Trophoblast cell (in vitro differentiated cells and primary cell): ENCODE measurements at regions not wholly inside any gene's neighbourhood (a gene's known extent, or its start where the extent isn't known, plus 50 kb on each side); places are given as distances from the start of the nearest gene placed in this dataset.

ENCODE experiments used
- DNase-seq, 2 donors: peaks; one replicate each; pipeline ENCODE4 v3.0.0-alpha.2; 2016
- H2AFZ ChIP-seq: 2 replicates; pipeline ENCODE4 v1.6.1; 2013; ENCODE audit warnings: low read length, moderate library complexity, mild to moderate bottlenecking; ENCODE audit not compliant: insufficient read depth, poor library complexity
- H2AK5ac ChIP-seq: 2 replicates; pipeline ENCODE4 v1.6.1; 2013; ENCODE audit warnings: mild to moderate bottlenecking, low read length
- H2BK120ac ChIP-seq: 2 replicates; pipeline ENCODE4 v1.6.1; 2013; ENCODE audit warnings: low read length, mild to moderate bottlenecking, moderate library complexity; ENCODE audit not compliant: insufficient read depth, poor library complexity
- H2BK12ac ChIP-seq: 2 replicates; pipeline ENCODE4 v1.6.1; 2013; ENCODE audit warnings: mild to moderate bottlenecking, low read length, moderate library complexity
- H2BK5ac ChIP-seq: 2 replicates; pipeline ENCODE4 v1.6.1; 2013; ENCODE audit warnings: low read length, low read depth, moderate library complexity, mild to moderate bottlenecking; ENCODE audit not compliant: poor library complexity
- H3K14ac ChIP-seq: 2 replicates; pipeline ENCODE4 v1.6.1; 2013; ENCODE audit warnings: mild to moderate bottlenecking, low read length
- H3K18ac ChIP-seq: 2 replicates; pipeline ENCODE4 v1.6.1; 2013; ENCODE audit warnings: mild to moderate bottlenecking, low read length
- H3K23ac ChIP-seq: 2 replicates; pipeline ENCODE4 v1.6.1; 2013; ENCODE audit warnings: low read length
- H3K27ac ChIP-seq: 2 replicates; pipeline ENCODE4 v1.5.1; 2013; ENCODE audit warnings: low read depth, mild to moderate bottlenecking, inconsistent platforms, low read length, moderate library complexity
- H3K27me3 ChIP-seq: 2 replicates; pipeline ENCODE4 v1.6.1; 2013; ENCODE audit warnings: inconsistent platforms, mild to moderate bottlenecking, low read length, moderate library complexity; ENCODE audit not compliant: insufficient read depth
- H3K36me3 ChIP-seq, 2 experiments: 1 replicate in 1 of 2; 2 replicates in 1 of 2; pipeline ENCODE4 v1.6.1; 2013; ENCODE audit warnings: low read length in 2 of 2, mild to moderate bottlenecking in 2 of 2, moderate library complexity in 1 of 2; ENCODE audit not compliant: insufficient read depth in 2 of 2, control insufficient read depth in 1 of 2
- H3K4ac ChIP-seq: 2 replicates; pipeline ENCODE4 v1.6.1; 2013; ENCODE audit warnings: low read depth, mild to moderate bottlenecking, low read length, moderate library complexity
- H3K4me1 ChIP-seq, 2 experiments: 1 replicate in 1 of 2; 2 replicates in 1 of 2; pipeline ENCODE4 v1.6.1; 2013; ENCODE audit warnings: low read length in 2 of 2, mild to moderate bottlenecking in 2 of 2, moderate library complexity in 1 of 2; ENCODE audit not compliant: insufficient read depth in 2 of 2, control insufficient read depth in 1 of 2
- H3K4me2 ChIP-seq: 2 replicates; pipeline ENCODE4 v1.6.1; 2013; ENCODE audit warnings: inconsistent platforms, mild to moderate bottlenecking, low read length, moderate library complexity
- H3K4me3 ChIP-seq: 2 replicates; pipeline ENCODE4 v1.5.1; 2013; ENCODE audit warnings: mild to moderate bottlenecking, low read depth, low read length, inconsistent platforms
- H3K79me1 ChIP-seq: one replicate; pipeline ENCODE4 v1.6.1; 2013; ENCODE audit warnings: low read length
- H3K79me2 ChIP-seq: 2 replicates; pipeline ENCODE4 v1.6.1; 2013; ENCODE audit warnings: low read length, mild to moderate bottlenecking; ENCODE audit not compliant: control insufficient read depth, insufficient read depth, poor library complexity
- H3K9ac ChIP-seq: 2 replicates; pipeline ENCODE4 v1.6.1; 2013; ENCODE audit warnings: mild to moderate bottlenecking, low read length
- H3K9me3 ChIP-seq: 2 replicates; pipeline ENCODE4 v1.6.1; 2013; ENCODE audit warnings: low read depth, mild to moderate bottlenecking, control low read depth, inconsistent platforms, low read length; ENCODE audit not compliant: insufficient read depth
- H4K12ac ChIP-seq: 2 replicates; pipeline ENCODE4 v1.6.1; 2013; ENCODE audit warnings: low read depth, mild to moderate bottlenecking, low read length, moderate library complexity
- H4K8ac ChIP-seq: 2 replicates; pipeline ENCODE4 v1.6.1; 2013; ENCODE audit warnings: low read depth, mild to moderate bottlenecking, low read length, moderate library complexity
- H4K91ac ChIP-seq: one replicate; pipeline ENCODE4 v1.6.1; 2013; ENCODE audit warnings: low read depth, mild to moderate bottlenecking, low read length, moderate library complexity
- WGBS: extraction: QIAGEN DNeasy Blood & Tissue Kit; methylation state at CpG from one replicate; pipeline ENCODE4 v1.1.7; 2013; ENCODE audit warnings: missing lambda C conversion rate; ENCODE audit not compliant: insufficient read length, insufficient coverage; ENCODE audit errors: extremely low coverage; 5-methylcytosine and 5-hydroxymethylcytosine counted together

GRCh38 chr7:9681284-9681683 lies 1247.9 kb downstream of the NXPH1 start:
- no peak overlapping the region for H3K9ac ChIP-seq
- H3K14ac ChIP-seq: no peak overlapping the region
- H3K18ac ChIP-seq: no peak overlapping the region
- no peak overlapping the region for H2BK120ac ChIP-seq
- no peaks in the 10 kb centered on the region for H3K79me2 ChIP-seq
- no peak overlapping the region for H3K4me2 ChIP-seq
- no peak overlapping the region for H3K27ac ChIP-seq
- H4K12ac ChIP-seq: no peak overlapping the region
- H3K23ac ChIP-seq: no peak overlapping the region
- no peaks in the 10 kb centered on the region for H3K4me1 ChIP-seq
- DNase-seq: no peak
- H3K27me3 ChIP-seq: no peaks in the 10 kb centered on the region
- H2BK5ac ChIP-seq: no peak overlapping the region
- H2AFZ ChIP-seq: no peak overlapping the region
- H3K4ac ChIP-seq: no peak overlapping the region
- no peak overlapping the region for H2BK12ac ChIP-seq
- H3K4me3 ChIP-seq: no peak overlapping the region
- no peaks in the 10 kb centered on the region for H3K36me3 ChIP-seq
- H4K8ac ChIP-seq: no peak overlapping the region
- WGBS: no CpG with 5 or more reads among the region's 4 CpGs
- H2AK5ac ChIP-seq: no peak overlapping the region
- no peak overlapping the region for H4K91ac ChIP-seq
- H3K79me1 ChIP-seq: no peaks in the 10 kb centered on the region
- H3K9me3 ChIP-seq: no peaks in the 10 kb centered on the region

GRCh38 chr7:9691286-9691685 lies 1257.9 kb downstream of the NXPH1 start:
- Histone ChIP-seq H3K14ac (no peak overlapping the region), H2BK12ac (no peak overlapping the region), H3K9me3 (no peaks in the 10 kb centered on the region), H3K36me3 (no peaks in the 10 kb centered on the region), H3K4me2 (no peak overlapping the region), H3K23ac (no peak overlapping the region), H2AFZ (no peak overlapping the region), H3K4me1 (no peaks in the 10 kb centered on the region), H2BK5ac (no peak overlapping the region), H2AK5ac (no peak overlapping the region), H3K27me3 (no peaks in the 10 kb centered on the region), H3K4me3 (no peak overlapping the region), H3K79me1 (no peaks in the 10 kb centered on the region), H3K79me2 (no peaks in the 10 kb centered on the region), H3K27ac (no peak overlapping the region), H3K4ac (no peak overlapping the region), H4K8ac (no peak overlapping the region), H4K12ac (no peak overlapping the region), H3K18ac (no peak overlapping the region), H3K9ac (no peak overlapping the region), H2BK120ac (no peak overlapping the region), H4K91ac (no peak overlapping the region)
- no CpG with 5 or more reads among the region's 2 CpGs for WGBS
- no peak for DNase-seq

GRCh38 chr7:9698375-9698774 lies 1265.0 kb downstream of the NXPH1 start:
- no peak overlapping the region for H3K4ac ChIP-seq
- no peak overlapping the region for H2AFZ ChIP-seq
- DNase-seq: no peak
- H3K9ac ChIP-seq: no peak overlapping the region
- no peak overlapping the region for H3K18ac ChIP-seq
- H3K9me3 ChIP-seq: no peaks in the 10 kb centered on the region
- no peak overlapping the region for H2AK5ac ChIP-seq
- no peaks in the 10 kb centered on the region for H3K36me3 ChIP-seq
- no peak overlapping the region for H4K12ac ChIP-seq
- H2BK12ac ChIP-seq: no peak overlapping the region
- H3K79me1 ChIP-seq: no peaks in the 10 kb centered on the region
- H2BK5ac ChIP-seq: no peak overlapping the region
- no peaks in the 10 kb centered on the region for H3K4me1 ChIP-seq
- H4K8ac ChIP-seq: no peak overlapping the region
- H3K79me2 ChIP-seq: no peaks in the 10 kb centered on the region
- no peak overlapping the region for H3K27ac ChIP-seq
- H3K4me3 ChIP-seq: no peak overlapping the region
- H3K23ac ChIP-seq: no peak overlapping the region
- H4K91ac ChIP-seq: no peak overlapping the region
- no peak overlapping the region for H2BK120ac ChIP-seq
- no peaks in the 10 kb centered on the region for H3K27me3 ChIP-seq
- H3K4me2 ChIP-seq: no peak overlapping the region
- H3K14ac ChIP-seq: no peak overlapping the region

GRCh38 chr7:9709216-9709615 lies 1264.5 kb upstream of the PHF14 start:
- H4K8ac ChIP-seq: no peak overlapping the region
- no peak overlapping the region for H3K23ac ChIP-seq
- H3K36me3 ChIP-seq: no peaks in the 10 kb centered on the region
- H3K9ac ChIP-seq: no peak overlapping the region
- H3K4me3 ChIP-seq: no peak overlapping the region
- H4K12ac ChIP-seq: no peak overlapping the region
- H3K27me3 ChIP-seq: no peaks in the 10 kb centered on the region
- H3K79me1 ChIP-seq: no peaks in the 10 kb centered on the region
- H4K91ac ChIP-seq: no peak overlapping the region
- H2BK5ac ChIP-seq: no peak overlapping the region
- WGBS: no CpG with 5 or more reads among the region's 1 CpG
- no peak overlapping the region for H3K4ac ChIP-seq
- H3K27ac ChIP-seq: no peak overlapping the region
- H3K9me3 ChIP-seq: no peaks in the 10 kb centered on the region
- no peak overlapping the region for H2AFZ ChIP-seq
- H2BK120ac ChIP-seq: no peak overlapping the region
- no peak overlapping the region for H2BK12ac ChIP-seq
- no peak overlapping the region for H3K18ac ChIP-seq
- no peak overlapping the region for H3K4me2 ChIP-seq
- H3K4me1 ChIP-seq: no peaks in the 10 kb centered on the region
- DNase-seq: no peak
- H2AK5ac ChIP-seq: no peak overlapping the region
- H3K14ac ChIP-seq: no peak overlapping the region
- no peaks in the 10 kb centered on the region for H3K79me2 ChIP-seq
